SK-N-MC (cell line): ENCODE measurements at regions not wholly inside any gene's neighbourhood (a gene's known extent, or its start where the extent isn't known, plus 50 kb on each side); places are given as distances from the start of the nearest gene placed in this dataset.

ENCODE experiments used
- EZH2 ChIP-seq: fragments of 200-600 bp; sonication (generic); IDR thresholded peaks from one replicate; pipeline ENCODE4 v1.6.1; 2017; ENCODE audit warnings: antibody characterized with exemption
- POLR2AphosphoS5 ChIP-seq: IDR thresholded peaks from 2 replicates; pipeline ENCODE4 v1.6.1; 2012; ENCODE audit warnings: mild to moderate bottlenecking, low read depth, low read length, borderline replicate concordance

GRCh38 chr3:152742368-152743347, 92.3 kb upstream of the P2RY1 start:
- TF ChIP-seq POLR2AphosphoS5 = no peak
- no peak for TF ChIP-seq EZH2
